CD4-positive, alpha-beta memory T cell (primary cell): ENCODE measurements at regions not wholly inside any gene's neighbourhood (a gene's known extent, or its start where the extent isn't known, plus 50 kb on each side); places are given as distances from the start of the nearest gene placed in this dataset.
"Not testable (repeated sequence)": the region's sequence is repeated elsewhere in the genome, so short reads cannot be mapped to it uniquely, and the experiment has no call there.

ENCODE experiments used
- CTCF ChIA-PET: fragments of 350-600 bp; sonication (Branson Sonifier 250); formaldehyde crosslinking; loops from one replicate; lab custom pipeline; 2021; ENCODE audit warnings: inconsistent platforms; ENCODE audit not compliant: partially characterized antibody; lab: Charles Lee
- POLR2A ChIA-PET: fragments of 350-600 bp; sonication (Branson Sonifier 250); formaldehyde crosslinking; loops from one replicate; lab custom pipeline; 2021; ENCODE audit not compliant: partially characterized antibody; lab: Charles Lee
- DNase-seq, 5 donors: peaks; one replicate each; pipeline versions ENCODE4 v3.0.0 to v3.0.0-alpha.2; 2020 to 2022; ENCODE audit warnings: mixed read lengths in 1 of 5
- H3K27ac ChIP-seq: one replicate; pipeline ENCODE4 v1.7.0; 2013; ENCODE audit warnings: low read depth, low read length
- H3K27me3 ChIP-seq: 2 replicates; pipeline ENCODE4 v1.7.0; 2013; ENCODE audit warnings: mild to moderate bottlenecking, low read length, moderate library complexity; ENCODE audit not compliant: insufficient read depth
- H3K36me3 ChIP-seq: 2 replicates; pipeline ENCODE4 v1.7.0; 2013; ENCODE audit warnings: mild to moderate bottlenecking, low read length, moderate library complexity; ENCODE audit not compliant: insufficient read depth
- H3K4me1 ChIP-seq: 2 replicates; pipeline ENCODE4 v1.7.0; 2013; ENCODE audit warnings: mild to moderate bottlenecking, low read length, moderate library complexity; ENCODE audit not compliant: insufficient read depth
- H3K4me3 ChIP-seq, 2 donors: one replicate each; pipeline ENCODE4 v1.7.0; 2013; ENCODE audit warnings: low read length in 2 of 2, mild to moderate bottlenecking in 1 of 2
- H3K9me3 ChIP-seq, 2 donors: one replicate each; pipeline ENCODE4 v1.7.0; 2013; ENCODE audit warnings: low read length in 2 of 2, control low read depth in 1 of 2; ENCODE audit not compliant: control insufficient read depth in 1 of 2
- H3K27ac Mint-ChIP-seq, 7 donors: one replicate each; pipeline ENCODE4 v1.8.0; 2020 to 2021; ENCODE audit warnings: mixed read lengths in 7 of 7, mild to moderate bottlenecking in 6 of 7, inconsistent platforms in 3 of 7, moderate library complexity in 3 of 7
- H3K27me3 Mint-ChIP-seq, 2 donors: one replicate each; pipeline ENCODE4 v1.8.0; 2020 to 2021; ENCODE audit warnings: mixed read lengths in 2 of 2
- H3K36me3 Mint-ChIP-seq, 2 donors: one replicate each; pipeline ENCODE4 v1.8.0; 2020 to 2021; ENCODE audit warnings: mixed read lengths in 2 of 2, inconsistent platforms in 1 of 2, mild to moderate bottlenecking in 1 of 2
- H3K4me1 Mint-ChIP-seq, 4 donors: one replicate each; pipeline ENCODE4 v1.8.0; 2020 to 2021; ENCODE audit warnings: mixed read lengths in 4 of 4, mild to moderate bottlenecking in 1 of 4
- H3K4me3 Mint-ChIP-seq, 8 donors: one replicate each; pipeline ENCODE4 v1.8.0; 2020 to 2021; ENCODE audit warnings: mixed read lengths in 8 of 8, mild to moderate bottlenecking in 7 of 8, moderate library complexity in 6 of 8, inconsistent platforms in 3 of 8
- H3K9me3 Mint-ChIP-seq, 8 donors: one replicate each; pipeline ENCODE4 v1.8.0; 2020 to 2021; ENCODE audit warnings: mixed read lengths in 8 of 8, mild to moderate bottlenecking in 5 of 8, inconsistent platforms in 3 of 8, moderate library complexity in 1 of 8
- intact Hi-C: fragments of 100-400 bp; cut with micrococcal nuclease; formaldehyde crosslinking; loops from one replicate; pipeline ENCODE4 v1.15.1; 2023

- Histone ChIP-seq H3K36me3 (no peaks in the 10 kb centered on the region), H3K4me3 (no peak overlapping the region), H3K4me1 (no peaks in the 10 kb centered on the region), H3K9me3 (no peaks in the 10 kb centered on the region), H3K27ac (no peak overlapping the region), H3K27me3 (no peaks in the 10 kb centered on the region)
- no peaks in the 10 kb centered on the region for H3K4me1 Mint-ChIP-seq
- H3K27ac Mint-ChIP-seq: no peak overlapping the region
- H3K27me3 Mint-ChIP-seq: no peaks in the 10 kb centered on the region
- intact Hi-C loops: no loop called here
- no peak overlapping the region for H3K4me3 Mint-ChIP-seq
- POLR2A ChIA-PET: no interaction called here
- CTCF ChIA-PET: no interaction called here
- no peak for DNase-seq
- peaks cover 0 to 15% (median 10%) of the 10 kb centered on the region in 8 donors for H3K9me3 Mint-ChIP-seq
- no peaks in the 10 kb centered on the region for H3K36me3 Mint-ChIP-seq
Observed at GRCh38 chrX:7606039-7606652, 236.8 kb upstream of the VCX start.

- H3K36me3 ChIP-seq: no peaks in the 10 kb centered on the region
- no peaks in the 10 kb centered on the region for H3K4me1 Mint-ChIP-seq
- H3K4me3 ChIP-seq: no peak overlapping the region
- no peak for DNase-seq
- no peaks in the 10 kb centered on the region for H3K27me3 Mint-ChIP-seq
- no peak overlapping the region for H3K27ac Mint-ChIP-seq
- H3K4me1 ChIP-seq: no peaks in the 10 kb centered on the region
- no peaks in the 10 kb centered on the region for H3K36me3 Mint-ChIP-seq
- no peaks in the 10 kb centered on the region for H3K9me3 ChIP-seq
- POLR2A ChIA-PET: no interaction called here
- peaks cover 0 to 20% (median 10%) of the 10 kb centered on the region in 8 donors for H3K9me3 Mint-ChIP-seq
- no peaks in the 10 kb centered on the region for H3K27me3 ChIP-seq
- H3K27ac ChIP-seq: no peak overlapping the region
- intact Hi-C loops: no loop called here
- H3K4me3 Mint-ChIP-seq: no peak overlapping the region
- CTCF ChIA-PET: no interaction called here
Observed at GRCh38 chrX:7603387-7603786, 239.6 kb upstream of the VCX start.

- no peak for DNase-seq
- Mint-ChIP-seq H3K4me1 (no peaks in the 10 kb centered on the region), H3K27ac (no peak overlapping the region), H3K36me3 (no peaks in the 10 kb centered on the region), H3K27me3 (no peaks in the 10 kb centered on the region), H3K4me3 (no peak overlapping the region), H3K9me3 (peaks cover 0 to 8% (median 3%) of the 10 kb centered on the region in 8 donors)
- intact Hi-C loops: no loop called here
- Histone ChIP-seq H3K27ac (no peak overlapping the region), H3K36me3 (no peaks in the 10 kb centered on the region), H3K4me1 (no peaks in the 10 kb centered on the region), H3K9me3 (no peaks in the 10 kb centered on the region), H3K27me3 (no peaks in the 10 kb centered on the region), H3K4me3 (no peak overlapping the region)
- ChIA-PET POLR2A (no interaction called here), CTCF (no interaction called here)
Observed at GRCh38 chrX:7596822-7597221, 246.1 kb upstream of the VCX start.

- H3K36me3 ChIP-seq, H3K4me3 Mint-ChIP-seq, intact Hi-C loops, H3K36me3 Mint-ChIP-seq, DNase-seq, H3K9me3 ChIP-seq, H3K27ac ChIP-seq, H3K4me3 ChIP-seq, H3K9me3 Mint-ChIP-seq, H3K27ac Mint-ChIP-seq, H3K27me3 ChIP-seq, H3K27me3 Mint-ChIP-seq, POLR2A ChIA-PET, H3K4me1 Mint-ChIP-seq, CTCF ChIA-PET, H3K4me1 ChIP-seq: not testable (repeated sequence)
Observed at GRCh38 chrX:7593370-7593769, 249.6 kb upstream of the VCX start.

- H3K4me3 Mint-ChIP-seq: no peak overlapping the region
- intact Hi-C loops: no loop called here
- ChIA-PET CTCF (no interaction called here), POLR2A (no interaction called here)
- Histone ChIP-seq H3K4me3 (no peak overlapping the region), H3K27ac (no peak overlapping the region), H3K27me3 (no peaks in the 10 kb centered on the region), H3K36me3 (no peaks in the 10 kb centered on the region), H3K9me3 (no peaks in the 10 kb centered on the region), H3K4me1 (no peaks in the 10 kb centered on the region)
- H3K27me3 Mint-ChIP-seq: no peaks in the 10 kb centered on the region
- no peak for DNase-seq
- no peaks in the 10 kb centered on the region for H3K4me1 Mint-ChIP-seq
- H3K27ac Mint-ChIP-seq: no peak overlapping the region
- peaks cover 0 to 5% (median 0%) of the 10 kb centered on the region in 8 donors for H3K9me3 Mint-ChIP-seq
- no peaks in the 10 kb centered on the region for H3K36me3 Mint-ChIP-seq
Observed at GRCh38 chrX:7586126-7586525, 256.8 kb upstream of the VCX start.

- H3K27ac Mint-ChIP-seq: no peak overlapping the region
- intact Hi-C loops: no loop called here
Observed at GRCh38 chrX:7582191-7582590, 260.8 kb upstream of the VCX start.

GRCh38 chrX:7580127-7580526, 262.8 kb upstream of the VCX start:
- peaks cover 0 to 10% (median under 1%) of the 10 kb centered on the region in 8 donors for H3K9me3 Mint-ChIP-seq
- ChIA-PET CTCF (no interaction called here), POLR2A (no interaction called here)
- no peak overlapping the region for H3K4me3 ChIP-seq
- no peaks in the 10 kb centered on the region for H3K36me3 ChIP-seq
- no peak overlapping the region for H3K27ac Mint-ChIP-seq
- no peak overlapping the region for H3K27ac ChIP-seq
- H3K4me1 Mint-ChIP-seq: no peaks in the 10 kb centered on the region
- no peak for DNase-seq
- no peak overlapping the region for H3K4me3 Mint-ChIP-seq
- no peaks in the 10 kb centered on the region for H3K36me3 Mint-ChIP-seq
- H3K27me3 Mint-ChIP-seq: no peaks in the 10 kb centered on the region
- H3K4me1 ChIP-seq: no peaks in the 10 kb centered on the region
- no peaks in the 10 kb centered on the region for H3K9me3 ChIP-seq
- intact Hi-C loops: no loop called here
- no peaks in the 10 kb centered on the region for H3K27me3 ChIP-seq

More at GRCh38 chrX:7582191-7582590, 260.8 kb upstream of the VCX start:
- no peaks in the 10 kb centered on the region for H3K9me3 ChIP-seq
- H3K36me3 Mint-ChIP-seq: no peaks in the 10 kb centered on the region
- CTCF ChIA-PET: no interaction called here
- H3K4me3 ChIP-seq: no peak overlapping the region
- H3K9me3 Mint-ChIP-seq: peaks cover 0 to 5% (median 0%) of the 10 kb centered on the region in 8 donors
- no peaks in the 10 kb centered on the region for H3K36me3 ChIP-seq
- H3K4me1 Mint-ChIP-seq: no peaks in the 10 kb centered on the region
- H3K27me3 Mint-ChIP-seq: no peaks in the 10 kb centered on the region
- POLR2A ChIA-PET: no interaction called here
- no peak overlapping the region for H3K27ac ChIP-seq
- H3K4me3 Mint-ChIP-seq: no peak overlapping the region
- no peak for DNase-seq
- H3K27me3 ChIP-seq: no peaks in the 10 kb centered on the region
- H3K4me1 ChIP-seq: no peaks in the 10 kb centered on the region

GRCh38 chrX:7574325-7574724, 268.6 kb upstream of the VCX start:
- H3K4me1 Mint-ChIP-seq: no peaks in the 10 kb centered on the region
- Histone ChIP-seq H3K4me1 (no peaks in the 10 kb centered on the region), H3K4me3 (no peak overlapping the region), H3K27ac (no peak overlapping the region), H3K9me3 (no peaks in the 10 kb centered on the region), H3K36me3 (no peaks in the 10 kb centered on the region), H3K27me3 (no peaks in the 10 kb centered on the region)
- intact Hi-C loops: no loop called here
- H3K27me3 Mint-ChIP-seq: no peaks in the 10 kb centered on the region
- H3K36me3 Mint-ChIP-seq: no peaks in the 10 kb centered on the region
- ChIA-PET POLR2A (no interaction called here), CTCF (no interaction called here)
- peaks cover 0 to 14% (median 2%) of the 10 kb centered on the region in 8 donors for H3K9me3 Mint-ChIP-seq
- H3K27ac Mint-ChIP-seq: no peak overlapping the region
- no peak for DNase-seq
- H3K4me3 Mint-ChIP-seq: no peak overlapping the region
